ENCODE measurements at regions not wholly inside any gene's neighbourhood (a gene's known extent, or its start where the extent isn't known, plus 50 kb on each side); places are given as distances from the start of the nearest gene placed in this dataset.

GRCh38 chr2:164189851-164190250 is 431.4 kb downstream of the GRB14 start:
- no peak for TF ChIP-seq CTCF (IDR thresholded peaks at IDR 0.05; ENCODE audit: low read depth, low read length)
- no peak for TF ChIP-seq EZH2phosphoT487 (IDR thresholded peaks at IDR 0.05; ENCODE audit: low read depth)
